ENCODE measurements at regions not wholly inside any gene's neighbourhood (a gene's known extent, or its start where the extent isn't known, plus 50 kb on each side); places are given as distances from the start of the nearest gene placed in this dataset.

GRCh38 chr11:42179216-42179615 lies 719.8 kb upstream of the LRRC4C start:
- in situ Hi-C loops (cut with HindIII; ENCODE audit: low pct_unique_long_range_greater_than_20kb, low sequenced_read_pairs), result no loop called here
- no peak for DNase-seq (ENCODE audit: low read depth)

- in situ Hi-C loops (cut with HindIII; ENCODE audit: low pct_unique_long_range_greater_than_20kb, low sequenced_read_pairs), result no loop called here
- no peak for DNase-seq (ENCODE audit: low read depth)
These were observed 736.0 kb upstream of the LRRC4C start for GRCh38 chr11:42195289-42196013.

- no peak for DNase-seq (ENCODE audit: low read depth)
- in situ Hi-C loops (cut with HindIII; ENCODE audit: low pct_unique_long_range_greater_than_20kb, low sequenced_read_pairs), result no loop called here
These were observed 740.9 kb upstream of the LRRC4C start for GRCh38 chr11:42200311-42200710.

GRCh38 chr11:42201603-42202148 lies 742.2 kb upstream of the LRRC4C start:
- no peak for DNase-seq (ENCODE audit: low read depth)
- in situ Hi-C loops (cut with HindIII; ENCODE audit: low pct_unique_long_range_greater_than_20kb, low sequenced_read_pairs), result no loop called here

- DNase-seq (ENCODE audit: low read depth), result no peak
- in situ Hi-C loops (cut with HindIII; ENCODE audit: low pct_unique_long_range_greater_than_20kb, low sequenced_read_pairs), result no loop called here
These were observed 746.1 kb upstream of the LRRC4C start for GRCh38 chr11:42205518-42205917.

GRCh38 chr11:42225664-42226063 lies 766.2 kb upstream of the LRRC4C start:
- no peak for DNase-seq (ENCODE audit: low read depth)
- in situ Hi-C loops (cut with HindIII; ENCODE audit: low pct_unique_long_range_greater_than_20kb, low sequenced_read_pairs), result no loop called here

- in situ Hi-C loops (cut with HindIII; ENCODE audit: low pct_unique_long_range_greater_than_20kb, low sequenced_read_pairs), result no loop called here
- no peak for DNase-seq (ENCODE audit: low read depth)
These were observed 773.2 kb upstream of the LRRC4C start for GRCh38 chr11:42232673-42233072.

- no peak for DNase-seq (ENCODE audit: low read depth)
- in situ Hi-C loops (cut with HindIII; ENCODE audit: low pct_unique_long_range_greater_than_20kb, low sequenced_read_pairs), result no loop called here
These were observed 775.0 kb upstream of the LRRC4C start for GRCh38 chr11:42234451-42234951.

GRCh38 chr11:42237701-42238235 lies 778.3 kb upstream of the LRRC4C start:
- in situ Hi-C loops (cut with HindIII; ENCODE audit: low pct_unique_long_range_greater_than_20kb, low sequenced_read_pairs), result no loop called here
- DNase-seq (ENCODE audit: low read depth), result no peak

- in situ Hi-C loops (cut with HindIII; ENCODE audit: low pct_unique_long_range_greater_than_20kb, low sequenced_read_pairs), result no loop called here
- no peak for DNase-seq (ENCODE audit: low read depth)
These were observed 779.7 kb upstream of the LRRC4C start for GRCh38 chr11:42239188-42239587.

- in situ Hi-C loops (cut with HindIII; ENCODE audit: low pct_unique_long_range_greater_than_20kb, low sequenced_read_pairs), result no loop called here
These were observed 783.9 kb upstream of the LRRC4C start for GRCh38 chr11:42243385-42243784.

GRCh38 chr11:42244376-42244775 lies 784.9 kb upstream of the LRRC4C start:
- no peak for DNase-seq (ENCODE audit: low read depth)
- in situ Hi-C loops (cut with HindIII; ENCODE audit: low pct_unique_long_range_greater_than_20kb, low sequenced_read_pairs), result no loop called here

More at GRCh38 chr11:42243385-42243784, 783.9 kb upstream of the LRRC4C start:
- no peak for DNase-seq (ENCODE audit: low read depth)

GRCh38 chr11:42249401-42249800 lies 789.9 kb upstream of the LRRC4C start:
- in situ Hi-C loops (cut with HindIII; ENCODE audit: low pct_unique_long_range_greater_than_20kb, low sequenced_read_pairs), result no loop called here
- DNase-seq (ENCODE audit: low read depth), result no peak

- in situ Hi-C loops (cut with HindIII; ENCODE audit: low pct_unique_long_range_greater_than_20kb, low sequenced_read_pairs), result no loop called here
- DNase-seq (ENCODE audit: low read depth), result no peak
These were observed 790.5 kb upstream of the LRRC4C start for GRCh38 chr11:42249956-42250355.

GRCh38 chr11:42251984-42252383 lies 792.5 kb upstream of the LRRC4C start:
- DNase-seq (ENCODE audit: low read depth), result no peak
- in situ Hi-C loops (cut with HindIII; ENCODE audit: low pct_unique_long_range_greater_than_20kb, low sequenced_read_pairs), result no loop called here

GRCh38 chr11:42253156-42253555 lies 793.7 kb upstream of the LRRC4C start:
- in situ Hi-C loops (cut with HindIII; ENCODE audit: low pct_unique_long_range_greater_than_20kb, low sequenced_read_pairs), result no loop called here

GRCh38 chr11:42255906-42256305 lies 796.5 kb upstream of the LRRC4C start:
- in situ Hi-C loops (cut with HindIII; ENCODE audit: low pct_unique_long_range_greater_than_20kb, low sequenced_read_pairs), result no loop called here

More at GRCh38 chr11:42253156-42253555, 793.7 kb upstream of the LRRC4C start:
- no peak for DNase-seq (ENCODE audit: low read depth)

GRCh38 chr11:42257534-42257933 lies 798.1 kb upstream of the LRRC4C start:
- no peak for DNase-seq (ENCODE audit: low read depth)

More at GRCh38 chr11:42255906-42256305, 796.5 kb upstream of the LRRC4C start:
- peak; percentile 0 for DNase-seq (ENCODE audit: low read depth)

GRCh38 chr11:42265072-42265471 lies 805.6 kb upstream of the LRRC4C start:
- no peak for DNase-seq (ENCODE audit: low read depth)
- in situ Hi-C loops (cut with HindIII; ENCODE audit: low pct_unique_long_range_greater_than_20kb, low sequenced_read_pairs), result no loop called here

More at GRCh38 chr11:42257534-42257933, 798.1 kb upstream of the LRRC4C start:
- in situ Hi-C loops (cut with HindIII; ENCODE audit: low pct_unique_long_range_greater_than_20kb, low sequenced_read_pairs), result no loop called here

All from Caki2 (cell line).